ENCODE measurements at regions not wholly inside any gene's neighbourhood (a gene's known extent, or its start where the extent isn't known, plus 50 kb on each side); places are given as distances from the start of the nearest gene placed in this dataset.

GRCh38 chr13:40409278-40409677 lies 257.2 kb downstream of the FOXO1 start:
- ChIA-PET CTCF (interaction anchor here (0.5 to 0.6 kb wide), 2 partner anchors 38 to 74 kb away, joined by 3 read pairs; no protein-coding TSS in a partner anchor), POLR2A (no interaction called here)
- DNase-seq (ENCODE audit: low read depth) = no peak
- Histone ChIP-seq H3K27me3 (ENCODE audit: control insufficient read depth, insufficient read depth, low read length) (no peaks in the 10 kb centered on the region), H3K4me3 (ENCODE audit: low read depth, low read length) (no peak overlapping the region), H3K36me3 (ENCODE audit: control insufficient read depth, insufficient read depth, low read length) (no peaks in the 10 kb centered on the region)
- no peak for TF ChIP-seq CTCF (IDR thresholded peaks at IDR 0.05; ENCODE audit: insufficient read depth, low read depth, low read length)

- DNase-seq (ENCODE audit: low read depth) = no peak
- H3K27me3 ChIP-seq (ENCODE audit: control insufficient read depth, insufficient read depth, low read length) = peaks cover 2% of the 10 kb centered on the region; the same call in 1 of the 2 replicates
- H3K36me3 ChIP-seq (ENCODE audit: control insufficient read depth, insufficient read depth, low read length) = no peaks in the 10 kb centered on the region
- no peak overlapping the region for H3K4me3 ChIP-seq (ENCODE audit: low read depth, low read length)
- CTCF ChIA-PET = no interaction called here
- no peak for TF ChIP-seq CTCF (IDR thresholded peaks at IDR 0.05; ENCODE audit: insufficient read depth, low read depth, low read length)
- POLR2A ChIA-PET = interaction anchor here (0.7 kb wide), 1 partner anchor 10 kb away, joined by 3 read pairs; no protein-coding TSS in a partner anchor
These were observed 256.1 kb downstream of the FOXO1 start for GRCh38 chr13:40410315-40410714.

GRCh38 chr13:40420160-40420740 lies 246.2 kb downstream of the FOXO1 start:
- no peaks in the 10 kb centered on the region for H3K27me3 ChIP-seq (ENCODE audit: control insufficient read depth, insufficient read depth, low read length)
- CTCF ChIA-PET = interaction anchor here (0.6 to 1.6 kb wide), 2 partner anchors 11 to 19 kb away, joined by 3 to 6 read pairs; no protein-coding TSS in a partner anchor
- no peaks in the 10 kb centered on the region for H3K36me3 ChIP-seq (ENCODE audit: control insufficient read depth, insufficient read depth, low read length)
- no peak overlapping the region for H3K4me3 ChIP-seq (ENCODE audit: low read depth, low read length)
- POLR2A ChIA-PET = interaction anchor here (0.5 kb wide), 1 partner anchor 10 kb away, joined by 3 read pairs; no protein-coding TSS in a partner anchor
- DNase-seq (ENCODE audit: low read depth) = no peak
- no peak for TF ChIP-seq CTCF (IDR thresholded peaks at IDR 0.05; ENCODE audit: insufficient read depth, low read depth, low read length)

- H3K36me3 ChIP-seq (ENCODE audit: control insufficient read depth, insufficient read depth, low read length) = no peaks in the 10 kb centered on the region
- CTCF ChIA-PET = no interaction called here
- no peaks in the 10 kb centered on the region for H3K27me3 ChIP-seq (ENCODE audit: control insufficient read depth, insufficient read depth, low read length)
- no peak for DNase-seq (ENCODE audit: low read depth)
- TF ChIP-seq CTCF (IDR thresholded peaks at IDR 0.05; ENCODE audit: insufficient read depth, low read depth, low read length) = no peak
- POLR2A ChIA-PET = no interaction called here
- H3K4me3 ChIP-seq (ENCODE audit: low read depth, low read length) = no peak overlapping the region
These were observed 243.7 kb downstream of the FOXO1 start for GRCh38 chr13:40422588-40423235.

- ChIA-PET CTCF (no interaction called here), POLR2A (no interaction called here)
- no peaks in the 10 kb centered on the region for H3K27me3 ChIP-seq (ENCODE audit: control insufficient read depth, insufficient read depth, low read length)
- no peaks in the 10 kb centered on the region for H3K36me3 ChIP-seq (ENCODE audit: control insufficient read depth, insufficient read depth, low read length)
- no peak for TF ChIP-seq CTCF (IDR thresholded peaks at IDR 0.05; ENCODE audit: insufficient read depth, low read depth, low read length)
- no peak for DNase-seq (ENCODE audit: low read depth)
- H3K4me3 ChIP-seq (ENCODE audit: low read depth, low read length) = no peak overlapping the region
These were observed 238.1 kb downstream of the FOXO1 start for GRCh38 chr13:40428354-40428753.
